Hematopoietic multipotent progenitor cell (in vitro differentiated cells): ENCODE measurements at regions not wholly inside any gene's neighbourhood (a gene's known extent, or its start where the extent isn't known, plus 50 kb on each side); places are given as distances from the start of the nearest gene placed in this dataset. TPM values are rescaled to one million over a fixed set of nuclear protein-coding genes. Genes with fewer than 3 reads are reported as not detected.

Experiments used
- DNase-seq, 3 donors: peaks; one replicate each; pipeline ENCODE4 v3.0.0-alpha.2; 2011 to 2015; ENCODE audit warnings: low read depth in 2 of 3, low spot score in 2 of 3
- small RNA-seq: library from RNA; depleted of rRNA; stranded (forward); fragments of <200 nt; gene quantifications from one replicate; pipeline ENCODE3, GENCODE V24; 2012

- no peak for DNase-seq
Observed at GRCh38 chr3:86182606-86183005, 808.3 kb downstream of the VGLL3 start.

GRCh38 chr3:86180696-86181095, 810.3 kb downstream of the VGLL3 start:
- DNase-seq: peak in 2 of 3 donors; percentile 7 to 32

GRCh38 chr3:86178095-86178494, 812.9 kb downstream of the VGLL3 start:
- no peak for DNase-seq

GRCh38 chr3:86176445-86176784, 814.5 kb downstream of the VGLL3 start:
- DNase-seq: no peak

- DNase-seq: no peak
Observed at GRCh38 chr3:86175593-86176444, 815.1 kb downstream of the VGLL3 start.

- DNase-seq: no peak
Observed at GRCh38 chr3:86175051-86175536, 815.9 kb downstream of the VGLL3 start.

- DNase-seq: no peak
Observed at GRCh38 chr3:86173401-86173800, 817.5 kb downstream of the VGLL3 start.

GRCh38 chr3:86168512-86168911, 822.4 kb downstream of the VGLL3 start:
- DNase-seq: no peak

GRCh38 chr3:86162521-86162920, 828.4 kb downstream of the VGLL3 start:
- no peak for DNase-seq

GRCh38 chr3:86161493-86161892, 829.5 kb downstream of the VGLL3 start:
- no peak for DNase-seq

GRCh38 chr3:86152620-86153019, 838.3 kb downstream of the VGLL3 start:
- DNase-seq: no peak

GRCh38 chr3:86149054-86149453, 841.9 kb downstream of the VGLL3 start:
- no peak for DNase-seq

- no peak for DNase-seq
Observed at GRCh38 chr3:86147119-86147518, 843.8 kb downstream of the VGLL3 start.

GRCh38 chr3:86126552-86126951, 864.4 kb downstream of the VGLL3 start:
- DNase-seq: no peak

Small RNAs in the stretch of these regions (small RNA-seq; reads per million reads assigned to genes)
- not detected for gene AC108706.1
- not detected for gene RNU6-1129P
